GDM1 (cell line): ENCODE measurements at regions not wholly inside any gene's neighbourhood (a gene's known extent, or its start where the extent isn't known, plus 50 kb on each side); places are given as distances from the start of the nearest gene placed in this dataset.
"Not testable (repeated sequence)": the region's sequence is repeated elsewhere in the genome, so short reads cannot be mapped to it uniquely, and the experiment has no call there.

Source experiments
- DNase-seq: peaks from one replicate; lab custom pipeline; 2025; lab: John Stamatoyannopoulos, UW

GRCh38 chr1:87958201-87958600 lies 629.5 kb downstream of the LMO4 start:
- DNase-seq: no peak

- no peak for DNase-seq
Measured at GRCh38 chr1:87958716-87959115, 630.0 kb downstream of the LMO4 start.

GRCh38 chr1:87959236-87959635 lies 630.6 kb downstream of the LMO4 start:
- no peak for DNase-seq

- DNase-seq: no peak
Measured at GRCh38 chr1:87961992-87962391, 633.3 kb downstream of the LMO4 start.

- no peak for DNase-seq
Measured at GRCh38 chr1:87963556-87963955, 634.9 kb downstream of the LMO4 start.

- no peak for DNase-seq
Measured at GRCh38 chr1:87965193-87965592, 636.5 kb downstream of the LMO4 start.

- DNase-seq: no peak
Measured at GRCh38 chr1:87968197-87968955, 639.7 kb downstream of the LMO4 start.

GRCh38 chr1:87969040-87969439 lies 640.4 kb downstream of the LMO4 start:
- no peak for DNase-seq

GRCh38 chr1:87972811-87973210 lies 644.1 kb downstream of the LMO4 start:
- no peak for DNase-seq

- no peak for DNase-seq
Measured at GRCh38 chr1:87973896-87974295, 645.2 kb downstream of the LMO4 start.

GRCh38 chr1:87976316-87976715 lies 647.6 kb downstream of the LMO4 start:
- DNase-seq: no peak

GRCh38 chr1:87977145-87977544 lies 648.5 kb downstream of the LMO4 start:
- DNase-seq: no peak

GRCh38 chr1:87979079-87979478 lies 650.4 kb downstream of the LMO4 start:
- no peak for DNase-seq

GRCh38 chr1:87980494-87980893 lies 651.8 kb downstream of the LMO4 start:
- DNase-seq: no peak

- no peak for DNase-seq
Measured at GRCh38 chr1:87981386-87981785, 652.7 kb downstream of the LMO4 start.

- no peak for DNase-seq
Measured at GRCh38 chr1:87981810-87982209, 653.1 kb downstream of the LMO4 start.

- no peak for DNase-seq
Measured at GRCh38 chr1:87983841-87984240, 655.2 kb downstream of the LMO4 start.

GRCh38 chr1:87985071-87985470 lies 656.4 kb downstream of the LMO4 start:
- no peak for DNase-seq

- DNase-seq: no peak
Measured at GRCh38 chr1:87986130-87986866, 657.6 kb downstream of the LMO4 start.

- DNase-seq: no peak
Measured at GRCh38 chr1:87989346-87989745, 660.7 kb downstream of the LMO4 start.

GRCh38 chr1:87992536-87992935 lies 663.9 kb downstream of the LMO4 start:
- not testable (repeated sequence) for DNase-seq

GRCh38 chr1:87993051-87993450 lies 664.4 kb downstream of the LMO4 start:
- DNase-seq: no peak

- no peak for DNase-seq
Measured at GRCh38 chr1:87999852-88000251, 671.2 kb downstream of the LMO4 start.

- no peak for DNase-seq
Measured at GRCh38 chr1:88001460-88001859, 672.8 kb downstream of the LMO4 start.
